HG03457 (cell line): ENCODE measurements at regions not wholly inside any gene's neighbourhood (a gene's known extent, or its start where the extent isn't known, plus 50 kb on each side); places are given as distances from the start of the nearest gene placed in this dataset.
"Not testable (repeated sequence)": the region's sequence is repeated elsewhere in the genome, so short reads cannot be mapped to it uniquely, and the experiment has no call there.

Experiments
- ATAC-seq: cut with Tn5 transposase; IDR thresholded peaks from one replicate; pipeline ENCODE4 v1.9.1; 2021; ENCODE audit warnings: moderate number of reproducible peaks; ENCODE audit not compliant: unreplicated experiment

GRCh38 chr9:90460220-90460619 lies 182.4 kb downstream of the DIRAS2 start:
- ATAC-seq = no peak

- no peak for ATAC-seq
These were observed 177.6 kb downstream of the DIRAS2 start for GRCh38 chr9:90464978-90465377.

- ATAC-seq = no peak
These were observed 176.2 kb downstream of the DIRAS2 start for GRCh38 chr9:90466441-90466840.

GRCh38 chr9:90469435-90469834 lies 173.2 kb downstream of the DIRAS2 start:
- ATAC-seq = no peak

GRCh38 chr9:90469865-90470387 lies 172.7 kb downstream of the DIRAS2 start:
- no peak for ATAC-seq

GRCh38 chr9:90476058-90476457 lies 166.6 kb downstream of the DIRAS2 start:
- ATAC-seq = no peak

GRCh38 chr9:90477535-90477934 lies 165.1 kb downstream of the DIRAS2 start:
- ATAC-seq = no peak

GRCh38 chr9:90478821-90479220 lies 163.8 kb downstream of the DIRAS2 start:
- no peak for ATAC-seq

- no peak for ATAC-seq
These were observed 157.6 kb downstream of the DIRAS2 start for GRCh38 chr9:90485028-90485427.

GRCh38 chr9:90489066-90489465 lies 153.6 kb downstream of the DIRAS2 start:
- no peak for ATAC-seq

- ATAC-seq = no peak
These were observed 142.9 kb downstream of the DIRAS2 start for GRCh38 chr9:90499761-90500160.

- no peak for ATAC-seq
These were observed 140.5 kb downstream of the DIRAS2 start for GRCh38 chr9:90502134-90502533.

GRCh38 chr9:90504486-90504885 lies 138.1 kb downstream of the DIRAS2 start:
- no peak for ATAC-seq

- no peak for ATAC-seq
These were observed 136.9 kb downstream of the DIRAS2 start for GRCh38 chr9:90505695-90506094.

GRCh38 chr9:90506402-90506801 lies 136.2 kb downstream of the DIRAS2 start:
- ATAC-seq = not testable (repeated sequence)

- ATAC-seq = no peak
These were observed 135.0 kb downstream of the DIRAS2 start for GRCh38 chr9:90507621-90508020.

- ATAC-seq = no peak
These were observed 133.7 kb downstream of the DIRAS2 start for GRCh38 chr9:90508940-90509339.

GRCh38 chr9:90511711-90512110 lies 130.9 kb downstream of the DIRAS2 start:
- no peak for ATAC-seq

GRCh38 chr9:90514877-90515276 lies 127.7 kb downstream of the DIRAS2 start:
- no peak for ATAC-seq

GRCh38 chr9:90515510-90515909 lies 127.1 kb downstream of the DIRAS2 start:
- no peak for ATAC-seq

- no peak for ATAC-seq
These were observed 125.5 kb downstream of the DIRAS2 start for GRCh38 chr9:90517103-90517502.

- no peak for ATAC-seq
These were observed 120.6 kb downstream of the DIRAS2 start for GRCh38 chr9:90521811-90522570.

GRCh38 chr9:90523958-90524357 lies 118.7 kb downstream of the DIRAS2 start:
- no peak for ATAC-seq
